Esophagus muscularis mucosa (tissue), 4 donors: ENCODE measurements at regions not wholly inside any gene's neighbourhood (a gene's known extent, or its start where the extent isn't known, plus 50 kb on each side); places are given as distances from the start of the nearest gene placed in this dataset.

Experiments used
- CTCF ChIP-seq, 3 experiments: fragments of 200-600 bp in 2 of 3; fragments of 450-650 bp in 1 of 3; sonication (generic) in 2 of 3; IDR thresholded peaks; one replicate each; pipeline ENCODE4 v1.5.1; 2017 to 2019; ENCODE audit warnings: antibody characterized with exemption in 3 of 3, mild to moderate bottlenecking in 2 of 3, moderate library complexity in 1 of 3
- EP300 ChIP-seq: sonication (generic); formaldehyde crosslinking; IDR thresholded peaks from one replicate; pipeline ENCODE4 v1.6.1; 2017; ENCODE audit warnings: antibody characterized with exemption
- POLR2A ChIP-seq: fragments of 450-650 bp; IDR thresholded peaks from one replicate; pipeline ENCODE4 v1.6.1; 2017; ENCODE audit warnings: antibody characterized with exemption, moderate library complexity, mild to moderate bottlenecking, low read depth

GRCh38 chr18:22346401-22346952 lies 71.2 kb downstream of the CTAGE1 start:
- no peak for TF ChIP-seq CTCF (IDR thresholded peaks at IDR 0.05)
- TF ChIP-seq EP300: no peak
- no peak for TF ChIP-seq POLR2A
